Spleen (tissue), 11 donors: ENCODE measurements at regions not wholly inside any gene's neighbourhood (a gene's known extent, or its start where the extent isn't known, plus 50 kb on each side); places are given as distances from the start of the nearest gene placed in this dataset.
A peak's percentile ranks its signal among the peaks of the same experiment; 100 is the strongest.

ENCODE experiments used
- DNase-seq: peaks from one replicate; pipeline ENCODE4 v3.0.0-alpha.2; 2020
- H3K27ac ChIP-seq, 8 donors: fragments of 200-600 bp; sonication (generic) in 7 of 8; 1 replicate in 4 of 8; 2 replicates in 4 of 8; pipeline versions ENCODE4 v1.5.0 to v1.8.0; 2016 to 2021; ENCODE audit warnings: inconsistent platforms in 4 of 8, mild to moderate bottlenecking in 4 of 8, moderate library complexity in 1 of 8
- H3K27me3 ChIP-seq, 7 donors: fragments of 200-600 bp; sonication (generic) in 6 of 7; replicated peaks in 1 of 7; 1 replicate in 4 of 7; 2 replicates in 3 of 7; pipeline versions ENCODE4 v1.5.0 to v1.8.0; 2016 to 2021; ENCODE audit warnings: inconsistent platforms in 3 of 7, mild to moderate bottlenecking in 1 of 7
- H3K36me3 ChIP-seq, 6 donors: fragments of 200-600 bp; sonication (generic) in 5 of 6; 1 replicate in 4 of 6; 2 replicates in 2 of 6; pipeline versions ENCODE4 v1.5.0 to v1.8.0; 2016 to 2021; ENCODE audit warnings: inconsistent platforms in 2 of 6
- H3K4me1 ChIP-seq, 6 donors: fragments of 200-600 bp; sonication (generic) in 5 of 6; 1 replicate in 3 of 6; 2 replicates in 3 of 6; pipeline versions ENCODE4 v1.5.0 to v1.8.0; 2016 to 2021; ENCODE audit warnings: inconsistent platforms in 3 of 6
- H3K4me3 ChIP-seq, 8 donors: fragments of 200-600 bp; sonication (generic) in 7 of 8; 1 replicate in 4 of 8; 2 replicates in 4 of 8; pipeline versions ENCODE4 v1.5.0 to v1.8.0; 2016 to 2021; ENCODE audit warnings: inconsistent platforms in 4 of 8, mild to moderate bottlenecking in 4 of 8, moderate library complexity in 2 of 8
- H3K9me3 ChIP-seq, 8 donors: fragments of 200-600 bp; sonication (generic) in 7 of 8; 1 replicate in 4 of 8; 2 replicates in 4 of 8; pipeline versions ENCODE4 v1.5.0 to v1.8.0; 2016 to 2021; ENCODE audit warnings: inconsistent platforms in 4 of 8
- CTCF ChIP-seq, 11 experiments: fragments of 200-600 bp in 7 of 11; fragments of 450-650 bp in 4 of 11; sonication (generic) in 4 of 11; IDR thresholded peaks in 8 of 11; conservative IDR thresholded peaks in 3 of 11; 1 replicate in 7 of 11; 2 replicates in 4 of 11; pipeline versions ENCODE4 v1.4.0 to v1.8.0; 2016 to 2021; ENCODE audit warnings: antibody characterized with exemption in 11 of 11, inconsistent platforms in 4 of 11, mild to moderate bottlenecking in 1 of 11
- POLR2A ChIP-seq, 3 donors: fragments of 450-650 bp; IDR thresholded peaks; one replicate each; pipeline ENCODE4 v1.5.1; 2017; ENCODE audit warnings: antibody characterized with exemption in 3 of 3, mild to moderate bottlenecking in 1 of 3
- POLR2AphosphoS5 ChIP-seq, 3 donors: sonication (generic); formaldehyde crosslinking; IDR thresholded peaks; one replicate each; pipeline ENCODE4 v1.5.1; 2017; ENCODE audit warnings: antibody characterized with exemption in 3 of 3
- WGBS, 5 donors: extraction: QIAGEN DNeasy Blood & Tissue Kit in 3 of 5; methylation state at CpG; one replicate each; pipeline versions ENCODE4 v1.1.5 to v1.1.7; 2013 to 2018; 5-methylcytosine and 5-hydroxymethylcytosine counted together
- intact Hi-C: fragments of 100-400 bp; cut with DNase I; formaldehyde crosslinking; loops from one replicate; pipeline ENCODE4 v1.15.0; 2023; ENCODE audit warnings: low total_unique reads
- donor health status: healthy with polysubstance abuse.
- donor health status: DM: no; HTN: no; CAD: no; lungs with moderate emphysema.
- donor health status: DM: no; HTN: no; CAD: no.
- donor health status: Bipolar disorder and iron deficiency.
- donor health status: healthy.
- donor health status: DM: no; HTN: no; CAD: no.
- donor health status: DM: yes; HTN: yes; CAD: no.

- Histone ChIP-seq H3K4me1 (peaks cover 0 to 4% (median 0%) of the 10 kb centered on the region in 6 donors), H3K27ac (no peak overlapping the region), H3K9me3 (no peaks in the 10 kb centered on the region), H3K27me3 (no peaks in the 10 kb centered on the region), H3K4me3 (no peak overlapping the region), H3K36me3 (no peaks in the 10 kb centered on the region)
- TF ChIP-seq CTCF (IDR thresholded peaks at IDR 0.05 in 8 of 11, conservative IDR thresholded peaks at IDR 0.05 in 3 of 11), result peak in 2 of 11 experiments; percentile 12 to 13
- TF ChIP-seq POLR2AphosphoS5 (IDR thresholded peaks at IDR 0.05), result no peak
- no peak for DNase-seq
- intact Hi-C loops, result no loop called here
These were observed 140.1 kb downstream of the NR4A2 start for GRCh38 chr2:156192468-156192867.

GRCh38 chr2:156191527-156191926, 141.0 kb downstream of the NR4A2 start:
- no peak overlapping the region for H3K4me3 ChIP-seq
- intact Hi-C loops, result no loop called here
- H3K27ac ChIP-seq, result no peak overlapping the region
- 36 to 56% (median 44%) methylated on average over 2 of the region's 2 CpGs for WGBS, 5 donors
- H3K27me3 ChIP-seq, result no peaks in the 10 kb centered on the region
- H3K9me3 ChIP-seq, result no peaks in the 10 kb centered on the region
- TF ChIP-seq POLR2AphosphoS5 (IDR thresholded peaks at IDR 0.05), result no peak
- no peak for TF ChIP-seq POLR2A (IDR thresholded peaks at IDR 0.05)
- TF ChIP-seq CTCF (IDR thresholded peaks at IDR 0.05 in 8 of 11, conservative IDR thresholded peaks at IDR 0.05 in 3 of 11), result no peak
- peaks cover 0 to 4% (median 0%) of the 10 kb centered on the region in 6 donors for H3K4me1 ChIP-seq
- DNase-seq, result no peak
- no peaks in the 10 kb centered on the region for H3K36me3 ChIP-seq

GRCh38 chr2:156190517-156190916, 142.0 kb downstream of the NR4A2 start:
- H3K27ac ChIP-seq, result no peak overlapping the region
- peaks cover 0 to 4% (median 0%) of the 10 kb centered on the region in 6 donors for H3K4me1 ChIP-seq
- H3K9me3 ChIP-seq, result no peaks in the 10 kb centered on the region
- TF ChIP-seq POLR2A (IDR thresholded peaks at IDR 0.05), result no peak
- TF ChIP-seq POLR2AphosphoS5 (IDR thresholded peaks at IDR 0.05), result no peak
- TF ChIP-seq CTCF (IDR thresholded peaks at IDR 0.05 in 8 of 11, conservative IDR thresholded peaks at IDR 0.05 in 3 of 11), result no peak
- DNase-seq, result no peak
- 71 to 83% (median 76%) methylated on average over 3 of the region's 3 CpGs for WGBS, 5 donors
- H3K4me3 ChIP-seq, result no peak overlapping the region
- no peaks in the 10 kb centered on the region for H3K27me3 ChIP-seq
- intact Hi-C loops, result no loop called here
- no peaks in the 10 kb centered on the region for H3K36me3 ChIP-seq

- Histone ChIP-seq H3K36me3 (no peaks in the 10 kb centered on the region), H3K27me3 (no peaks in the 10 kb centered on the region), H3K4me1 (peaks cover 0 to 4% (median 0%) of the 10 kb centered on the region in 6 donors), H3K27ac (no peak overlapping the region), H3K4me3 (no peak overlapping the region), H3K9me3 (no peaks in the 10 kb centered on the region)
- DNase-seq, result no peak
- WGBS, 5 donors, result 63 to 90% (median 80%) methylated on average over 3 of the region's 3 CpGs
- intact Hi-C loops, result no loop called here
- TF ChIP-seq POLR2A (IDR thresholded peaks at IDR 0.05) (no peak), POLR2AphosphoS5 (IDR thresholded peaks at IDR 0.05) (no peak), CTCF (IDR thresholded peaks at IDR 0.05 in 8 of 11, conservative IDR thresholded peaks at IDR 0.05 in 3 of 11) (no peak)
These were observed 142.9 kb downstream of the NR4A2 start for GRCh38 chr2:156189584-156189983.
